Activated CD4-positive, alpha-beta T cell treated with anti-CD3 and anti-CD28 coated beads for 36 hours (primary cell): ENCODE measurements at regions not wholly inside any gene's neighbourhood (a gene's known extent, or its start where the extent isn't known, plus 50 kb on each side); places are given as distances from the start of the nearest gene placed in this dataset. TPM values are rescaled to one million over a fixed set of nuclear protein-coding genes. Genes with fewer than 3 reads are reported as not detected.

Experiments
- microRNA-seq: library from miRNA; unstranded; fragments of <30 nt; microRNA quantifications from one replicate; pipeline ENCODE4 v1.2.0, GENCODE V29; 2021; ENCODE audit warnings: borderline replicate concordance

Small RNA genes in the stretch of these regions (microRNA-seq; reads per million reads assigned to microRNA genes)
- gene MIR1302-1 = not detected
